ENCODE measurements at regions not wholly inside any gene's neighbourhood (a gene's known extent, or its start where the extent isn't known, plus 50 kb on each side); places are given as distances from the start of the nearest gene placed in this dataset.

DNA sequence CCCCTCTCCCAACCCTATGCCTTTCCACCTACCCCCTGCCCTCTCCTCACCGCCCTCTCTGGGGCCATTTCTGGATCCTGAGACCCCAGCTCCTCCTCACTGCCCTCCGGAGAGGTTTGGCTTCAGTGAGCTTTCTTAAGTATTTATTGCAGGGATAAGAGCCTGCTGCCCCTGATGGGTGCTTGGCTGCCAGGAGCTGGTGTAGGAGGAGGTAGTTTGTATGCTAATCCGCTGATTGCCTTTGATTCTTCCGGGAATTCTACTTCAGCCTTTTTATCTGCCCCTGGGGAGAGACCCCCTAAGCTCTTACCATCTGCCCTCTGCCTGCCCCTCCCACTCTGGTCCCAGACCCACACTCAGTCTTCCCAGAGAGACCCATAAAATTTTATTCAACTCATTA lies 263.5 kb upstream of the PODXL start:
- H3K27ac ChIP-seq (ENCODE audit: control insufficient read depth, insufficient read depth, low read length): no peak overlapping the region
- no peaks in the 10 kb centered on the region for H3K36me3 ChIP-seq (ENCODE audit: control insufficient read depth in 2 of 2, extremely low read depth in 1 of 2, insufficient read depth in 2 of 2, low read length in 2 of 2)
- no peak for FAIRE-seq
- H3K79me2 ChIP-seq (ENCODE audit: control insufficient read depth, insufficient read depth, low read length): no peaks in the 10 kb centered on the region
- no peak overlapping the region for H3K4me3 ChIP-seq (ENCODE audit: control insufficient read depth in 2 of 3, extremely low read depth in 1 of 3, insufficient read depth in 2 of 3, low read depth in 1 of 3, low read length in 3 of 3)
- no peak overlapping the region for H3K9ac ChIP-seq (ENCODE audit: control insufficient read depth, extremely low read depth, insufficient read depth, low read length)
- H3K27me3 ChIP-seq (ENCODE audit: control insufficient read depth, extremely low read depth, insufficient read depth, low read length): no peaks in the 10 kb centered on the region
- no peak overlapping the region for H3K4me2 ChIP-seq (ENCODE audit: control insufficient read depth, extremely low read depth, insufficient read depth, low read depth, low read length)
- dilution Hi-C loops (cut with MboI; ENCODE audit: extremely low pct_ligation_motif_present, low sequenced_read_pairs): no loop called here
- DNase-seq (ENCODE audit: low read depth, low spot score): no peak
- H4K20me1 ChIP-seq (ENCODE audit: control insufficient read depth, extremely low read depth, insufficient read depth, low read length): no peaks in the 10 kb centered on the region
- TF ChIP-seq EZH2 (IDR thresholded peaks at IDR 0.05; ENCODE audit: low read length): no peak
- TF ChIP-seq, protein P1, sequence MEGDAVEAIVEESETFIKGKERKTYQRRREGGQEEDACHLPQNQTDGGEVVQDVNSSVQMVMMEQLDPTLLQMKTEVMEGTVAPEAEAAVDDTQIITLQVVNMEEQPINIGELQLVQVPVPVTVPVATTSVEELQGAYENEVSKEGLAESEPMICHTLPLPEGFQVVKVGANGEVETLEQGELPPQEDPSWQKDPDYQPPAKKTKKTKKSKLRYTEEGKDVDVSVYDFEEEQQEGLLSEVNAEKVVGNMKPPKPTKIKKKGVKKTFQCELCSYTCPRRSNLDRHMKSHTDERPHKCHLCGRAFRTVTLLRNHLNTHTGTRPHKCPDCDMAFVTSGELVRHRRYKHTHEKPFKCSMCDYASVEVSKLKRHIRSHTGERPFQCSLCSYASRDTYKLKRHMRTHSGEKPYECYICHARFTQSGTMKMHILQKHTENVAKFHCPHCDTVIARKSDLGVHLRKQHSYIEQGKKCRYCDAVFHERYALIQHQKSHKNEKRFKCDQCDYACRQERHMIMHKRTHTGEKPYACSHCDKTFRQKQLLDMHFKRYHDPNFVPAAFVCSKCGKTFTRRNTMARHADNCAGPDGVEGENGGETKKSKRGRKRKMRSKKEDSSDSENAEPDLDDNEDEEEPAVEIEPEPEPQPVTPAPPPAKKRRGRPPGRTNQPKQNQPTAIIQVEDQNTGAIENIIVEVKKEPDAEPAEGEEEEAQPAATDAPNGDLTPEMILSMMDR (optimal IDR thresholded peaks at IDR 0.05 in 1 of 3, IDR thresholded peaks at IDR 0.05 in 1 of 3, conservative IDR thresholded peaks at IDR 0.05 in 1 of 3; ENCODE audit: extremely low read depth in 1 of 3, insufficient read depth in 2 of 3, low read length in 3 of 3): no peak
- no peak overlapping the region for H2AFZ ChIP-seq (ENCODE audit: control insufficient read depth, low read length)
- no peaks in the 10 kb centered on the region for H3K4me1 ChIP-seq (ENCODE audit: control insufficient read depth, extremely low read depth, insufficient read depth, low read length)
- no peaks in the 10 kb centered on the region for H3K9me3 ChIP-seq (ENCODE audit: control insufficient read depth, low read depth, low read length)
- H3K9me1 ChIP-seq (ENCODE audit: control insufficient read depth, extremely low read depth, insufficient read depth, low read length): no peaks in the 10 kb centered on the region

DNA sequence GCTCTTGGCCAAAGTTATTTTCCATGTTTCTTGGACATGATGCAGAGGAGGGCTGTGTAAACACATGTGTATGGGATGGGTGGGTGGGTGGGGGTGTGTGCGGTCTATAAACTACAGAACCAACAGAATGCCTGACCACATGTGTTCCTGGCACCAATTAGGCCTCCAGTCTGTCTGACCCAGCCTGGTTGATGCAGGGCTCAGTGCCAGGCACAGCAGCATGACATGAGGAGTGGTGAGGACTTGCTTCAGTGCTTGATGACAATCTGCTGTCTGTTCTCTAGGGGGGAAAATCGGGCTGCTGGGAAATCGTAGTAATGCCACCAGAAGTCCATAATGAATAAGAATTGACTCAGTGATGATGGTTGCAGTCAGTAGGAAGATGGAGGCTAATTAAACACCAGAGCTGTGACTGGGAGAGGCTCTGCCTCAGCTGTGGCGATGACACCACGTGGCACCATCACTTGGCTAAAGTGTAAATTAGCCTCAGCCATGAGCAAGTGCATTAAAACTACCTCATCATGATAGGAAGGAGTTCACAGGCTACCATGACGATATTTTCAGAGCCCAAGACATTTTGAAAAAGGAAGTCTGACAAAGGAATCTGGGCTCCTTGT lies 260.1 kb upstream of the PODXL start:
- H3K4me2 ChIP-seq (ENCODE audit: control insufficient read depth, extremely low read depth, insufficient read depth, low read depth, low read length): no peak overlapping the region
- FAIRE-seq (no peak), DNase-seq (ENCODE audit: low read depth, low spot score) (no peak)
- H3K27me3 ChIP-seq (ENCODE audit: control insufficient read depth, extremely low read depth, insufficient read depth, low read length): no peaks in the 10 kb centered on the region
- no peak overlapping the region for H3K27ac ChIP-seq (ENCODE audit: control insufficient read depth, insufficient read depth, low read length)
- H3K9me1 ChIP-seq (ENCODE audit: control insufficient read depth, extremely low read depth, insufficient read depth, low read length): no peaks in the 10 kb centered on the region
- H3K36me3 ChIP-seq (ENCODE audit: control insufficient read depth in 2 of 2, extremely low read depth in 1 of 2, insufficient read depth in 2 of 2, low read length in 2 of 2): no peaks in the 10 kb centered on the region
- TF ChIP-seq EZH2 (IDR thresholded peaks at IDR 0.05; ENCODE audit: low read length): no peak
- TF ChIP-seq, protein P1 (optimal IDR thresholded peaks at IDR 0.05 in 1 of 3, IDR thresholded peaks at IDR 0.05 in 1 of 3, conservative IDR thresholded peaks at IDR 0.05 in 1 of 3; ENCODE audit: extremely low read depth in 1 of 3, insufficient read depth in 2 of 3, low read length in 3 of 3): no peak
- H3K9me3 ChIP-seq (ENCODE audit: control insufficient read depth, low read depth, low read length): no peaks in the 10 kb centered on the region
- no peak overlapping the region for H2AFZ ChIP-seq (ENCODE audit: control insufficient read depth, low read length)
- H4K20me1 ChIP-seq (ENCODE audit: control insufficient read depth, extremely low read depth, insufficient read depth, low read length): no peaks in the 10 kb centered on the region
- H3K79me2 ChIP-seq (ENCODE audit: control insufficient read depth, insufficient read depth, low read length): no peaks in the 10 kb centered on the region
- no peak overlapping the region for H3K4me3 ChIP-seq (ENCODE audit: control insufficient read depth in 2 of 3, extremely low read depth in 1 of 3, insufficient read depth in 2 of 3, low read depth in 1 of 3, low read length in 3 of 3)
- dilution Hi-C loops (cut with MboI; ENCODE audit: extremely low pct_ligation_motif_present, low sequenced_read_pairs): no loop called here
- no peaks in the 10 kb centered on the region for H3K4me1 ChIP-seq (ENCODE audit: control insufficient read depth, extremely low read depth, insufficient read depth, low read length)
- no peak overlapping the region for H3K9ac ChIP-seq (ENCODE audit: control insufficient read depth, extremely low read depth, insufficient read depth, low read length)
